BLaER1 treated with 17β-estradiol and CSF1 and Interleukin-3, amounts not matched to agents 10 nM and 100 nM (cell line): ENCODE measurements at regions not wholly inside any gene's neighbourhood (a gene's known extent, or its start where the extent isn't known, plus 50 kb on each side); places are given as distances from the start of the nearest gene placed in this dataset.

ENCODE experiments used
- H3K27ac ChIP-seq, 11 experiments: shearing (Covaris generic); formaldehyde crosslinking; 2 replicates each; pipeline ENCODE4 v1.8.1; 2022
- H3K27me3 ChIP-seq, 11 experiments: shearing (Covaris generic); formaldehyde crosslinking; 2 replicates each; pipeline ENCODE4 v1.8.1; 2022
- H3K36me3 ChIP-seq, 11 experiments: shearing (Covaris generic); formaldehyde crosslinking; 2 replicates each; pipeline ENCODE4 v1.8.1; 2022
- H3K4me1 ChIP-seq, 10 experiments: shearing (Covaris generic); formaldehyde crosslinking; 2 replicates each; pipeline ENCODE4 v1.8.1; 2022
- H3K4me2 ChIP-seq, 11 experiments: shearing (Covaris generic); formaldehyde crosslinking; 2 replicates each; pipeline ENCODE4 v1.8.1; 2022
- H3K4me3 ChIP-seq, 10 experiments: shearing (Covaris generic); formaldehyde crosslinking; 2 replicates each; pipeline ENCODE4 v1.8.1; 2022
- H3K9ac ChIP-seq, 11 experiments: shearing (Covaris generic); formaldehyde crosslinking; 2 replicates each; pipeline ENCODE4 v1.8.1; 2022
- H3K9me3 ChIP-seq, 11 experiments: shearing (Covaris generic); formaldehyde crosslinking; replicated peaks in 1 of 11; 2 replicates each; pipeline ENCODE4 v1.8.1; 2022
- H4K20me1 ChIP-seq, 11 experiments: shearing (Covaris generic); formaldehyde crosslinking; 2 replicates each; pipeline ENCODE4 v1.8.1; 2022
- Cebpa-rat ChIP-seq, 11 experiments: shearing (Covaris generic); IDR thresholded peaks; 2 replicates each; pipeline ENCODE4 v1.8.1; 2022

GRCh38 chr6:130671119-130671518, 156.1 kb upstream of the SMLR1 start:
- Histone ChIP-seq H3K9ac (no peak overlapping the region), H3K27me3 (no peaks in the 10 kb centered on the region)

GRCh38 chr6:130671577-130671976, 155.6 kb upstream of the SMLR1 start:
- Histone ChIP-seq H3K9me3 (peaks cover 0 to 15% (median 0%) of the 10 kb centered on the region in 11 experiments; a peak in 1 of 22 replicates), H4K20me1 (no peaks in the 10 kb centered on the region), H3K27ac (no peak overlapping the region), H3K27me3 (no peaks in the 10 kb centered on the region), H3K4me3 (no peak overlapping the region), H3K36me3 (no peaks in the 10 kb centered on the region), H3K4me2 (no peak overlapping the region), H3K4me1 (peaks cover 0 to 52% (median 0%) of the 10 kb centered on the region in 10 experiments; a peak in 4 of 20 replicates), H3K9ac (no peak overlapping the region)
- no peak for TF ChIP-seq Cebpa-rat (IDR thresholded peaks at IDR 0.05)

More at GRCh38 chr6:130671119-130671518, 156.1 kb upstream of the SMLR1 start:
- H3K4me2 ChIP-seq: 0 out of 22 replicates have a peak overlapping the region, but pooled peaks of 1 of the 11 experiments have one; percentile 24
- no peak overlapping the region for H3K4me3 ChIP-seq
- no peaks in the 10 kb centered on the region for H3K36me3 ChIP-seq
- H3K9me3 ChIP-seq: peaks cover 0 to 15% (median 0%) of the 10 kb centered on the region in 11 experiments; a peak in 1 of 22 replicates
- H4K20me1 ChIP-seq: no peaks in the 10 kb centered on the region
- peaks cover 0 to 47% (median 0%) of the 10 kb centered on the region in 10 experiments; a peak in 4 of 20 replicates for H3K4me1 ChIP-seq
- no peak for TF ChIP-seq Cebpa-rat (IDR thresholded peaks at IDR 0.05)
- H3K27ac ChIP-seq: no peak overlapping the region

- Histone ChIP-seq H3K4me2 (no peak overlapping the region), H3K9ac (no peak overlapping the region), H3K4me1 (peaks cover 0 to 56% (median 0%) of the 10 kb centered on the region in 10 experiments; a peak in 4 of 20 replicates), H4K20me1 (no peaks in the 10 kb centered on the region), H3K4me3 (no peak overlapping the region), H3K27ac (no peak overlapping the region), H3K27me3 (no peaks in the 10 kb centered on the region), H3K9me3 (peaks cover 0 to 16% (median 4%) of the 10 kb centered on the region in 11 experiments; a peak in 16 of 22 replicates), H3K36me3 (no peaks in the 10 kb centered on the region)
- TF ChIP-seq Cebpa-rat (IDR thresholded peaks at IDR 0.05): no peak
These were observed 155.1 kb upstream of the SMLR1 start for GRCh38 chr6:130672153-130672552.

- Histone ChIP-seq H4K20me1 (no peaks in the 10 kb centered on the region), H3K36me3 (no peaks in the 10 kb centered on the region), H3K9me3 (peaks cover 9 to 30% (median 15%) of the 10 kb centered on the region in 11 experiments), H3K4me1 (peaks cover 0 to 45% (median 0%) of the 10 kb centered on the region in 10 experiments; a peak in 4 of 20 replicates), H3K27me3 (no peaks in the 10 kb centered on the region), H3K4me2 (peak overlapping the region in 2 of 11 experiments; percentile 68 to 69; a peak in 3 of 22 replicates), H3K27ac (no peak overlapping the region; a peak in 1 of 22 replicates), H3K9ac (no peak overlapping the region), H3K4me3 (no peak overlapping the region)
- TF ChIP-seq Cebpa-rat (IDR thresholded peaks at IDR 0.05): no peak
These were observed 152.6 kb upstream of the SMLR1 start for GRCh38 chr6:130674604-130675003.

GRCh38 chr6:130675072-130675471, 152.1 kb upstream of the SMLR1 start:
- no peaks in the 10 kb centered on the region for H3K27me3 ChIP-seq
- peaks cover 9 to 32% (median 15%) of the 10 kb centered on the region in 11 experiments for H3K9me3 ChIP-seq
- TF ChIP-seq Cebpa-rat (IDR thresholded peaks at IDR 0.05): no peak
- H4K20me1 ChIP-seq: no peaks in the 10 kb centered on the region
- H3K27ac ChIP-seq: no peak overlapping the region
- no peaks in the 10 kb centered on the region for H3K36me3 ChIP-seq
- peaks cover 0 to 45% (median 0%) of the 10 kb centered on the region in 10 experiments; a peak in 4 of 20 replicates for H3K4me1 ChIP-seq
- H3K9ac ChIP-seq: no peak overlapping the region
- no peak overlapping the region for H3K4me3 ChIP-seq
- H3K4me2 ChIP-seq: peak overlapping the region in 2 of 11 experiments; percentile 17 to 23; a peak in 2 of 22 replicates

GRCh38 chr6:130676077-130676772, 151.0 kb upstream of the SMLR1 start:
- no peak overlapping the region for H3K9ac ChIP-seq
- no peaks in the 10 kb centered on the region for H4K20me1 ChIP-seq
- peaks cover 0 to 38% (median 0%) of the 10 kb centered on the region in 10 experiments; a peak in 4 of 20 replicates for H3K4me1 ChIP-seq
- no peaks in the 10 kb centered on the region for H3K27me3 ChIP-seq
- no peak for TF ChIP-seq Cebpa-rat (IDR thresholded peaks at IDR 0.05)
- peak overlapping the region in 5 of 11 experiments; percentile 5 to 76 (median 26); a peak in 6 of 22 replicates for H3K4me2 ChIP-seq
- H3K27ac ChIP-seq: peak overlapping the region in 2 of 11 experiments; percentile 10 to 38; a peak in 2 of 22 replicates
- no peaks in the 10 kb centered on the region for H3K36me3 ChIP-seq
- H3K9me3 ChIP-seq: peaks cover 9 to 32% (median 15%) of the 10 kb centered on the region in 11 experiments
- H3K4me3 ChIP-seq: no peak overlapping the region

GRCh38 chr6:130676773-130677144, 150.4 kb upstream of the SMLR1 start:
- TF ChIP-seq Cebpa-rat (IDR thresholded peaks at IDR 0.05): no peak

GRCh38 chr6:130677312-130677711, 149.9 kb upstream of the SMLR1 start:
- Histone ChIP-seq H3K4me2 (no peak overlapping the region), H3K27me3 (no peaks in the 10 kb centered on the region), H3K36me3 (no peaks in the 10 kb centered on the region), H3K4me3 (no peak overlapping the region), H4K20me1 (no peaks in the 10 kb centered on the region), H3K9ac (no peak overlapping the region), H3K27ac (no peak overlapping the region), H3K9me3 (peaks cover 9 to 32% (median 15%) of the 10 kb centered on the region in 11 experiments), H3K4me1 (peaks cover 0 to 34% (median 0%) of the 10 kb centered on the region in 10 experiments; a peak in 4 of 20 replicates)
- no peak for TF ChIP-seq Cebpa-rat (IDR thresholded peaks at IDR 0.05)

More at GRCh38 chr6:130676773-130677144, 150.4 kb upstream of the SMLR1 start:
- Histone ChIP-seq H3K9ac (no peak overlapping the region), H3K27ac (no peak overlapping the region), H3K4me3 (no peak overlapping the region), H3K36me3 (no peaks in the 10 kb centered on the region), H3K4me1 (peaks cover 0 to 34% (median 0%) of the 10 kb centered on the region in 10 experiments; a peak in 4 of 20 replicates), H4K20me1 (no peaks in the 10 kb centered on the region), H3K4me2 (peak overlapping the region in 2 of 11 experiments; percentile 60 to 76; a peak in 2 of 22 replicates), H3K9me3 (peaks cover 9 to 32% (median 15%) of the 10 kb centered on the region in 11 experiments), H3K27me3 (no peaks in the 10 kb centered on the region)

GRCh38 chr6:130677766-130678165, 149.4 kb upstream of the SMLR1 start:
- Histone ChIP-seq H3K9me3 (peaks cover 9 to 32% (median 15%) of the 10 kb centered on the region in 11 experiments), H3K27me3 (no peaks in the 10 kb centered on the region), H4K20me1 (no peaks in the 10 kb centered on the region), H3K4me3 (no peak overlapping the region), H3K27ac (no peak overlapping the region), H3K36me3 (no peaks in the 10 kb centered on the region), H3K4me1 (peaks cover 0 to 34% (median 0%) of the 10 kb centered on the region in 10 experiments; a peak in 4 of 20 replicates), H3K4me2 (no peak overlapping the region), H3K9ac (no peak overlapping the region)
- no peak for TF ChIP-seq Cebpa-rat (IDR thresholded peaks at IDR 0.05)
